NCI-H526 (cell line): ENCODE measurements at regions not wholly inside any gene's neighbourhood (a gene's known extent, or its start where the extent isn't known, plus 50 kb on each side); places are given as distances from the start of the nearest gene placed in this dataset.

ENCODE experiments used
- DNase-seq, 2 experiments: peaks; one replicate each; lab custom pipeline; 2025; lab: John Stamatoyannopoulos, UW

GRCh38 chr10:50936335-50936734, 50.9 kb upstream of the A1CF start:
- no peak for DNase-seq

GRCh38 chr10:50937230-50937907, 51.9 kb upstream of the A1CF start:
- DNase-seq = peak in 1 of 2 experiments; percentile 12

GRCh38 chr10:50941629-50942028, 56.2 kb upstream of the A1CF start:
- no peak for DNase-seq

GRCh38 chr10:50946991-50947781, 61.8 kb upstream of the A1CF start:
- DNase-seq = no peak

GRCh38 chr10:50951365-50951764, 65.9 kb upstream of the A1CF start:
- no peak for DNase-seq

- no peak for DNase-seq
Measured at GRCh38 chr10:50961297-50961696, 75.9 kb upstream of the A1CF start.

- DNase-seq = no peak
Measured at GRCh38 chr10:50963063-50963462, 77.6 kb upstream of the A1CF start.

GRCh38 chr10:50968386-50969091, 83.1 kb upstream of the A1CF start:
- no peak for DNase-seq

GRCh38 chr10:50972591-50972990, 87.2 kb upstream of the A1CF start:
- no peak for DNase-seq

GRCh38 chr10:50981385-50981784, 92.9 kb upstream of the PRKG1 start:
- no peak for DNase-seq

- no peak for DNase-seq
Measured at GRCh38 chr10:50981904-50982303, 92.4 kb upstream of the PRKG1 start.

- DNase-seq = no peak
Measured at GRCh38 chr10:50982989-50983388, 91.3 kb upstream of the PRKG1 start.

- DNase-seq = no peak
Measured at GRCh38 chr10:50987934-50988333, 86.4 kb upstream of the PRKG1 start.

- no peak for DNase-seq
Measured at GRCh38 chr10:50988792-50989191, 85.5 kb upstream of the PRKG1 start.

- DNase-seq = no peak
Measured at GRCh38 chr10:50990568-50991455, 83.5 kb upstream of the PRKG1 start.

- DNase-seq = no peak
Measured at GRCh38 chr10:50991456-50992355, 82.6 kb upstream of the PRKG1 start.

GRCh38 chr10:50992356-50992901, 81.9 kb upstream of the PRKG1 start:
- DNase-seq = no peak

GRCh38 chr10:50992972-50993766, 81.1 kb upstream of the PRKG1 start:
- DNase-seq = no peak

GRCh38 chr10:50993771-50994251, 80.5 kb upstream of the PRKG1 start:
- DNase-seq = no peak

GRCh38 chr10:50997461-50997860, 76.8 kb upstream of the PRKG1 start:
- no peak for DNase-seq
